SU-DHL-6 (cell line): ENCODE measurements at regions not wholly inside any gene's neighbourhood (a gene's known extent, or its start where the extent isn't known, plus 50 kb on each side); places are given as distances from the start of the nearest gene placed in this dataset.

ENCODE experiments used
- H2AFZ ChIP-seq: fragments of 200-600 bp; sonication (generic); 2 replicates; pipeline ENCODE4 v1.6.1; 2014; ENCODE audit warnings: low read depth, mild to moderate bottlenecking, moderate library complexity, mixed read lengths, antibody characterized with exemption, low read length; ENCODE audit not compliant: severe bottlenecking
- H3F3A ChIP-seq: fragments of 200-600 bp; shearing (Covaris generic); 2 replicates; pipeline ENCODE4 v1.6.0; 2016; ENCODE audit warnings: antibody characterized with exemption, mild to moderate bottlenecking; ENCODE audit not compliant: insufficient read depth
- H3K27ac ChIP-seq: fragments of 200-600 bp; sonication (generic); 2 replicates; pipeline ENCODE4 v1.5.1; 2016; ENCODE audit warnings: low read depth, mild to moderate bottlenecking, low read length, moderate library complexity, mixed read lengths
- H3K27me3 ChIP-seq: fragments of 200-600 bp; sonication (generic), shearing (Covaris generic); 2 replicates; pipeline ENCODE4 v1.6.0; 2014; ENCODE audit warnings: mild to moderate bottlenecking, low read length
- H3K36me3 ChIP-seq: fragments of 200-600 bp; sonication (generic); 2 replicates; pipeline ENCODE4 v1.6.1; 2014; ENCODE audit warnings: mild to moderate bottlenecking, low read length, mixed read lengths
- H3K4me2 ChIP-seq: fragments of 300-600, 200-600 bp; shearing (Covaris generic), sonication (generic); 2 replicates; pipeline ENCODE4 v1.6.0; 2014; ENCODE audit warnings: low read length, low read depth, mild to moderate bottlenecking; ENCODE audit not compliant: poor library complexity, severe bottlenecking
- H3K4me3 ChIP-seq: fragments of 200-600 bp; sonication (generic); 2 replicates; pipeline ENCODE4 v1.5.1; 2014; ENCODE audit warnings: antibody characterized with exemption, low read length, mild to moderate bottlenecking, mixed read lengths; ENCODE audit not compliant: insufficient read depth, poor library complexity, severe bottlenecking
- H3K79me2 ChIP-seq: fragments of 200-600 bp; sonication (generic); 2 replicates; pipeline ENCODE4 v1.6.1; 2014; ENCODE audit warnings: mild to moderate bottlenecking, low read length, moderate library complexity; ENCODE audit not compliant: insufficient read depth
- H3K9ac ChIP-seq: fragments of 200-600 bp; sonication (generic); 2 replicates; pipeline ENCODE4 v1.7.0; 2014; ENCODE audit warnings: mild to moderate bottlenecking, low read length
- H3K9me2 ChIP-seq: fragments of 200-600 bp; sonication (generic); replicated peaks from 2 replicates; pipeline ENCODE4 v1.6.1; 2014; ENCODE audit warnings: low read length; ENCODE audit not compliant: insufficient read depth
- H3K9me3 ChIP-seq: fragments of 200-600 bp; sonication (generic); 2 replicates; pipeline ENCODE4 v1.6.1; 2014; ENCODE audit warnings: low read length, mixed read lengths; ENCODE audit not compliant: insufficient read depth
- H4K20me1 ChIP-seq: fragments of 200-600 bp; sonication (generic); 2 replicates; pipeline ENCODE4 v1.6.1; 2014; ENCODE audit warnings: low read depth, mild to moderate bottlenecking, antibody characterized with exemption, low read length, moderate library complexity, mixed read lengths
- EZH2phosphoT487 ChIP-seq: fragments of 200-600 bp; sonication (generic), shearing (Covaris generic); conservative IDR thresholded peaks from 2 replicates; pipeline ENCODE4 v1.6.1; 2018; ENCODE audit warnings: mild to moderate bottlenecking, antibody characterized with exemption, low read length, moderate library complexity, mixed read lengths
- TF ChIP-seq, protein P1 (sequence below): fragments of 200-600 bp; sonication (generic); IDR thresholded peaks from one replicate; pipeline ENCODE4 v1.5.1; 2017; ENCODE audit warnings: antibody characterized with exemption, mild to moderate bottlenecking, low read length, moderate library complexity; ENCODE audit not compliant: insufficient read depth, poor library complexity, severe bottlenecking

DNA sequence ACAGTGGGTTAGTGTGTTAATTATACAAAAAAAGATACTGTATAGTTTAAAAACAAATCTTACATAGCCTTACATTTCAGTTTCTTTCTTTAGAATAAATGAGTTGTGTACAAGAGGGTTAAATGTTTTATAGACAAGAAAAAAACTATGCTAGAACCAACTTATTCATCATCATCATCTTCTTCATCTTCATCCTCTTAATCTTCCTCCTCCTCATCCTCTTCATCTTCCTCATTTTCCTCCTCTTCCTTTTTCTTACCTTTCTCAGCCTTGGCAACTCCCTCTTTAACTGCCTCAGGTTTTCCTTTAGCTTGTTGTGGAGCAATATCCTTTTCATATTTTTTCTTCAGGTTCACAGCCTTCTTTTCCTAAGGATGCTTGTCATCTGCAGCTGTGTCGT is 53.7 kb downstream of the RPS12 start:
- Histone ChIP-seq H3K79me2 (no peaks in the 10 kb centered on the region), H3K9ac (no peak overlapping the region), H4K20me1 (no peaks in the 10 kb centered on the region), H3K4me3 (no peak overlapping the region), H3K4me2 (no peak overlapping the region), H3F3A (no peaks in the 10 kb centered on the region), H2AFZ (no peak overlapping the region), H3K9me3 (no peaks in the 10 kb centered on the region), H3K9me2 (no peaks in the 10 kb centered on the region), H3K36me3 (no peaks in the 10 kb centered on the region), H3K27me3 (no peaks in the 10 kb centered on the region), H3K27ac (no peak overlapping the region)
- no peak for TF ChIP-seq EZH2phosphoT487
- TF ChIP-seq, protein P1, sequence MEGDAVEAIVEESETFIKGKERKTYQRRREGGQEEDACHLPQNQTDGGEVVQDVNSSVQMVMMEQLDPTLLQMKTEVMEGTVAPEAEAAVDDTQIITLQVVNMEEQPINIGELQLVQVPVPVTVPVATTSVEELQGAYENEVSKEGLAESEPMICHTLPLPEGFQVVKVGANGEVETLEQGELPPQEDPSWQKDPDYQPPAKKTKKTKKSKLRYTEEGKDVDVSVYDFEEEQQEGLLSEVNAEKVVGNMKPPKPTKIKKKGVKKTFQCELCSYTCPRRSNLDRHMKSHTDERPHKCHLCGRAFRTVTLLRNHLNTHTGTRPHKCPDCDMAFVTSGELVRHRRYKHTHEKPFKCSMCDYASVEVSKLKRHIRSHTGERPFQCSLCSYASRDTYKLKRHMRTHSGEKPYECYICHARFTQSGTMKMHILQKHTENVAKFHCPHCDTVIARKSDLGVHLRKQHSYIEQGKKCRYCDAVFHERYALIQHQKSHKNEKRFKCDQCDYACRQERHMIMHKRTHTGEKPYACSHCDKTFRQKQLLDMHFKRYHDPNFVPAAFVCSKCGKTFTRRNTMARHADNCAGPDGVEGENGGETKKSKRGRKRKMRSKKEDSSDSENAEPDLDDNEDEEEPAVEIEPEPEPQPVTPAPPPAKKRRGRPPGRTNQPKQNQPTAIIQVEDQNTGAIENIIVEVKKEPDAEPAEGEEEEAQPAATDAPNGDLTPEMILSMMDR, result no peak

DNA sequence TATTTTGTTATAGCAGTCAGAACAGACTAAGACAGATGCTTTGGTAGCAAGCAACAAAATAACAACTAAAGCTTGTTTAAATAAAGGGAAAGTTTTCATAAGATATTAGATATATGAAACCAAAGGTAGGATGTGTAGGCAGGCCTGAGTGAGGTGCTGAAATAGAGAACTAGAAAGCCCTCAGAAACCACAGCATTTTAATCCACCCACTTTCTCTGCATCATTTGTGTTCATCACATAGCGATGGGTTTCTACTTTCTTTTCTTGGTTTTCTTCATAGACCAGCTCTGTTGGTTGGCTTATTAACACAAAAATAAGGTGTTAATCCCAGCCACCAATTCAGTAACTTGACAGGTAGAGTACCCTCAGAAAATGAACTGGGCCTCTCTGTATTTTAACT is 58.6 kb downstream of the RPS12 start:
- H3F3A ChIP-seq, result no peaks in the 10 kb centered on the region
- H3K4me3 ChIP-seq, result no peak overlapping the region
- H4K20me1 ChIP-seq, result no peaks in the 10 kb centered on the region
- no peaks in the 10 kb centered on the region for H3K9me2 ChIP-seq
- H3K79me2 ChIP-seq, result no peaks in the 10 kb centered on the region
- no peak for TF ChIP-seq EZH2phosphoT487
- TF ChIP-seq, protein P1, result no peak
- H3K9me3 ChIP-seq, result peaks cover 12% of the 10 kb centered on the region; the same call in 1 of the 2 replicates
- H3K27ac ChIP-seq, result no peak overlapping the region
- H3K4me2 ChIP-seq, result no peak overlapping the region
- no peak overlapping the region for H3K9ac ChIP-seq
- H3K36me3 ChIP-seq, result no peaks in the 10 kb centered on the region
- no peak overlapping the region for H2AFZ ChIP-seq
- no peaks in the 10 kb centered on the region for H3K27me3 ChIP-seq

DNA sequence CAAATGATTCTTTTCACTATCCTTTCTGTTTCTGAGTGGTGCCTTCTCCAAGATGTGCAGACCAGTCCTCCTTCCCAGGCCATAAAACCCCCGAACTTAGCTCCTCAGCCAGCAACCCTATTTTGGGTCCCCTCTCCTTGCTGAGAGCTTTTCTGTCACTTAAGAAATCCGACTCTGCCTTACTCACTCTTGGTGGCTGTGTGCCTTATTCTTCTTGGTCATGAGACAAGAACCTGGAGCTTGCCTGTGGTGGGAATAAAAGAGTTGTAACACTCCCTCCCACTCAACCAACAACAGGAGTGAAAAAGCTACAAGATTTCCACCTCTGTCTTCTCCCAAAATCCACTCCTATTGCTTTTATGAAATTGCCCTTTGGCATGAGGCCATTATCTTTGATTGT is 62.6 kb downstream of the RPS12 start:
- Histone ChIP-seq H3K27ac (no peak overlapping the region), H3K79me2 (no peaks in the 10 kb centered on the region), H3K9me3 (peaks cover 12% of the 10 kb centered on the region; the same call in 1 of the 2 replicates), H3K9me2 (no peaks in the 10 kb centered on the region; the same call in 1 of the 2 replicates), H4K20me1 (no peaks in the 10 kb centered on the region), H3K36me3 (no peaks in the 10 kb centered on the region), H3K4me2 (no peak overlapping the region), H3K27me3 (no peaks in the 10 kb centered on the region), H2AFZ (no peak overlapping the region), H3K9ac (no peak overlapping the region), H3F3A (no peaks in the 10 kb centered on the region), H3K4me3 (no peak overlapping the region)
- TF ChIP-seq EZH2phosphoT487, result no peak
- TF ChIP-seq, protein P1, result no peak

DNA sequence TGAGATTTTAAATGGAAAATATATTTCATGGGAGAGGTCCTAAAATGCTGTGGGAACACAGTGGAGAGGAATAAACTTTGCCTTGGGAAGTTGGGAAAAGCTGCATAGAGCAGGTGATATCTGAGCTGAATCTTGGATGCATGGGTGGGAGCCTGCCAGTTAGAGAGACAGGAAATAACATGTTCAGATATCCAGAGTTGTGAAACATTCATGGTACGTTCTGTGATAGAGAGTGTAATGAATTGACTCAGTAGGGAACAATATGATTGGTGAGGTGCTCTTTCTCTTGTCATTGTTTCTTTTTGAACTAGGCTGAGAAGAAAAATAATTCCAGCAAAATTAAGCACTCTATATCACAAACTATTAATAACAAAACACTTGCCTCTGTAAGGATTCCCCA is 72.8 kb downstream of the RPS12 start:
- Histone ChIP-seq H3K27me3 (no peaks in the 10 kb centered on the region), H4K20me1 (no peaks in the 10 kb centered on the region), H3K27ac (no peak overlapping the region), H3K9me3 (no peaks in the 10 kb centered on the region), H2AFZ (no peak overlapping the region), H3K79me2 (no peaks in the 10 kb centered on the region), H3K36me3 (no peaks in the 10 kb centered on the region), H3K9ac (no peak overlapping the region), H3K4me2 (no peak overlapping the region), H3K9me2 (no peaks in the 10 kb centered on the region), H3K4me3 (no peak overlapping the region), H3F3A (no peaks in the 10 kb centered on the region)
- TF ChIP-seq EZH2phosphoT487, result no peak
- TF ChIP-seq, protein P1, result no peak
